Kidney (tissue), 13 donors: ENCODE measurements at regions not wholly inside any gene's neighbourhood (a gene's known extent, or its start where the extent isn't known, plus 50 kb on each side); places are given as distances from the start of the nearest gene placed in this dataset.

Source experiments
- DNase-seq, 5 donors: peaks; one replicate each; pipeline ENCODE4 v3.0.0-alpha.2; 2013 to 2020
- FAIRE-seq: peaks from 2 replicates; lab custom pipeline; 2012; peaks lifted over from hg19 to GRCh38; lab: Jason Lieb, UNC
- H3K27ac ChIP-seq, 2 donors: one replicate each; pipeline ENCODE4 v1.7.0; 2013; ENCODE audit warnings: low read depth in 2 of 2, low read length in 2 of 2, inconsistent platforms in 1 of 2
- H3K27me3 ChIP-seq: one replicate; pipeline ENCODE4 v1.7.1; 2013; ENCODE audit warnings: low read length, inconsistent platforms; ENCODE audit not compliant: control insufficient read depth, insufficient read depth
- H3K36me3 ChIP-seq, 3 donors: one replicate each; pipeline versions ENCODE4 v1.7.0 to v1.7.1; 2013; ENCODE audit warnings: low read length in 3 of 3, control low read depth in 1 of 3, inconsistent platforms in 1 of 3; ENCODE audit not compliant: insufficient read depth in 3 of 3, control insufficient read depth in 2 of 3
- H3K4me1 ChIP-seq, 3 donors: one replicate each; pipeline versions ENCODE4 v1.7.0 to v1.7.1; 2013; ENCODE audit warnings: low read length in 3 of 3, inconsistent platforms in 1 of 3, low read depth in 1 of 3; ENCODE audit not compliant: control insufficient read depth in 2 of 3, insufficient read depth in 2 of 3
- H3K4me3 ChIP-seq, 3 donors: one replicate each; pipeline versions ENCODE4 v1.7.0 to v1.8.1; 2013; ENCODE audit warnings: low read length in 3 of 3, control low read depth in 1 of 3, inconsistent platforms in 1 of 3
- H3K9ac ChIP-seq, 3 donors: one replicate each; pipeline versions ENCODE4 v1.7.0 to v1.7.1; 2013; ENCODE audit warnings: low read length in 3 of 3, control low read depth in 1 of 3, inconsistent platforms in 1 of 3
- H3K9me3 ChIP-seq, 3 donors: one replicate each; pipeline versions ENCODE4 v1.7.0 to v1.7.1; 2013; ENCODE audit warnings: low read length in 3 of 3, control low read depth in 1 of 3, inconsistent platforms in 1 of 3; ENCODE audit not compliant: control insufficient read depth in 2 of 3, insufficient read depth in 1 of 3
- intact Hi-C: fragments of 100-400 bp; cut with DNase I; formaldehyde crosslinking; loops from one replicate; pipeline ENCODE4 v1.11.1; 2022
- TF ChIP-seq, protein P1 (sequence below): IDR thresholded peaks from 3 replicates; pipeline ENCODE4 v1.5.1; 2012; ENCODE audit warnings: mild to moderate bottlenecking, moderate library complexity, borderline replicate concordance; ENCODE audit not compliant: insufficient read depth; ENCODE audit errors: extremely low read depth
- donor health status: control.
- donor health status: control.
- donor health status: control.
- donor health status: control.
- donor health status: control.
- donor health status: DM: yes; HTN: yes; CAD: no.
- donor health status: Normal renal cell carcinoma (clear cell type).

GRCh38 chr11:27874998-27875830, 175.0 kb upstream of the BDNF start:
- no peaks in the 10 kb centered on the region for H3K9me3 ChIP-seq
- H3K9ac ChIP-seq: no peak overlapping the region
- intact Hi-C loops: no loop called here
- H3K36me3 ChIP-seq: no peaks in the 10 kb centered on the region
- TF ChIP-seq, protein P1, sequence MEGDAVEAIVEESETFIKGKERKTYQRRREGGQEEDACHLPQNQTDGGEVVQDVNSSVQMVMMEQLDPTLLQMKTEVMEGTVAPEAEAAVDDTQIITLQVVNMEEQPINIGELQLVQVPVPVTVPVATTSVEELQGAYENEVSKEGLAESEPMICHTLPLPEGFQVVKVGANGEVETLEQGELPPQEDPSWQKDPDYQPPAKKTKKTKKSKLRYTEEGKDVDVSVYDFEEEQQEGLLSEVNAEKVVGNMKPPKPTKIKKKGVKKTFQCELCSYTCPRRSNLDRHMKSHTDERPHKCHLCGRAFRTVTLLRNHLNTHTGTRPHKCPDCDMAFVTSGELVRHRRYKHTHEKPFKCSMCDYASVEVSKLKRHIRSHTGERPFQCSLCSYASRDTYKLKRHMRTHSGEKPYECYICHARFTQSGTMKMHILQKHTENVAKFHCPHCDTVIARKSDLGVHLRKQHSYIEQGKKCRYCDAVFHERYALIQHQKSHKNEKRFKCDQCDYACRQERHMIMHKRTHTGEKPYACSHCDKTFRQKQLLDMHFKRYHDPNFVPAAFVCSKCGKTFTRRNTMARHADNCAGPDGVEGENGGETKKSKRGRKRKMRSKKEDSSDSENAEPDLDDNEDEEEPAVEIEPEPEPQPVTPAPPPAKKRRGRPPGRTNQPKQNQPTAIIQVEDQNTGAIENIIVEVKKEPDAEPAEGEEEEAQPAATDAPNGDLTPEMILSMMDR: no peak
- no peaks in the 10 kb centered on the region for H3K27me3 ChIP-seq
- H3K27ac ChIP-seq: no peak overlapping the region
- FAIRE-seq (no peak), DNase-seq (no peak)
- H3K4me1 ChIP-seq: no peaks in the 10 kb centered on the region
- H3K4me3 ChIP-seq: no peak overlapping the region

- FAIRE-seq: no peak
- Histone ChIP-seq H3K27me3 (no peaks in the 10 kb centered on the region), H3K9ac (no peak overlapping the region), H3K36me3 (no peaks in the 10 kb centered on the region), H3K9me3 (no peaks in the 10 kb centered on the region), H3K4me3 (no peak overlapping the region), H3K27ac (no peak overlapping the region), H3K4me1 (no peaks in the 10 kb centered on the region)
- TF ChIP-seq, protein P1: no peak
- DNase-seq: no peak
- intact Hi-C loops: no loop called here
Measured at GRCh38 chr11:27873664-27874063, 173.4 kb upstream of the BDNF start.

GRCh38 chr11:27871056-27871455, 170.8 kb upstream of the BDNF start:
- TF ChIP-seq, protein P1: no peak
- H3K4me1 ChIP-seq: no peaks in the 10 kb centered on the region
- no peak overlapping the region for H3K4me3 ChIP-seq
- H3K36me3 ChIP-seq: no peaks in the 10 kb centered on the region
- intact Hi-C loops: no loop called here
- H3K9ac ChIP-seq: no peak overlapping the region
- FAIRE-seq (no peak), DNase-seq (peak in 4 of 5 donors; percentile 45 to 66 (median 54))
- H3K27ac ChIP-seq: no peak overlapping the region
- no peaks in the 10 kb centered on the region for H3K9me3 ChIP-seq
- H3K27me3 ChIP-seq: no peaks in the 10 kb centered on the region
